ENCODE measurements at regions not wholly inside any gene's neighbourhood (a gene's known extent, or its start where the extent isn't known, plus 50 kb on each side); places are given as distances from the start of the nearest gene placed in this dataset.

DNA sequence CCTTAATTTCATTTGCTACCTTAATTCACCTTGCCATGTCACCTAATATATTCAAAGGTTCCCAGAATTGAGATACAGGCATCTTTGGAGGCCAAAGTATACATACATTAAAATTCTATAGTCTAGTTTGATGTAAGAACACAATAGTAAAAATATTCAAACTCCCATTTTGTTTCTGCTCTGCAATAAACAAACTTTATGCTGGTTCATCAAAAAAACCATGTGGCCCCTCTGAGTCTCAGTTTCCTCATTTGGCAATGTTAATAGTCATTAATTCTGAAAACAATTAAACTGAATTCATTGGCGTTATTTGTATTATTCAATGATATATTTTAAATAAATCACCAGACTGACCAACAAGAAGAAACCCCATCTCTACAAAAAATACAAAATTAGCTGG lies 639.4 kb upstream of the INTU start:
- DNase-seq (ENCODE audit: low spot score) = no peak
- Histone ChIP-seq H3K79me2 (ENCODE audit: insufficient read depth, low read length) (no peaks in the 10 kb centered on the region), H3K4me1 (ENCODE audit: insufficient read depth, low read length) (no peaks in the 10 kb centered on the region), H3K4me3 (replicated peaks in 1 of 3; ENCODE audit: insufficient read depth in 1 of 3, low read depth in 2 of 3, low read length in 3 of 3) (no peak overlapping the region), H4K20me1 (ENCODE audit: insufficient read depth, low read length) (no peaks in the 10 kb centered on the region), H3K9me3 (ENCODE audit: low read length) (peaks cover 9% of the 10 kb centered on the region; the same call in 1 of the 2 replicates), H3K27me3 (ENCODE audit: control insufficient read depth in 1 of 2, insufficient read depth in 2 of 2, low read length in 2 of 2) (no peaks in the 10 kb centered on the region), H2AFZ (ENCODE audit: low read length) (no peak overlapping the region), H3K9ac (ENCODE audit: insufficient read depth, low read depth, low read length) (no peak overlapping the region), H3K36me3 (replicated peaks in 1 of 2; ENCODE audit: control insufficient read depth in 1 of 2, insufficient read depth in 2 of 2, low read length in 2 of 2) (no peaks in the 10 kb centered on the region), H3K4me2 (ENCODE audit: low read depth, low read length) (no peak overlapping the region), H3K27ac (ENCODE audit: extremely low read length, insufficient read depth, low read length) (no peak overlapping the region)
- ATAC-seq = no peak
- WGBS (ENCODE audit: low lambda C conversion rate) = 0% methylated on average over 1 of the region's 1 CpG
- no TSS peak for BruUV-seq (replicated peaks)
- intact Hi-C loops (cut with micrococcal nuclease; ENCODE audit: unreplicated experiment) (no loop called here), in situ Hi-C loops (cut with HindIII; ENCODE audit: extremely low pct_ligation_motif_present, low pct_unique_long_range_greater_than_20kb) (no loop called here)
- POLR2A ChIA-PET = no interaction called here
- CTCF ChIA-PET (ENCODE audit: low intra/inter-chr PET ratio, low total read pairs) = no interaction called here
- FAIRE-seq = no peak
- TF ChIP-seq MTF2 (CRISPR knock-in tag; IDR thresholded peaks at IDR 0.05; ENCODE audit: borderline replicate concordance) (no peak), MAFK (conservative IDR thresholded peaks at IDR 0.05 in 1 of 2, IDR thresholded peaks at IDR 0.05 in 1 of 2; ENCODE audit: low read length in 2 of 2) (peak; percentile 47 to 66; a peak in 3 of 4 replicates), MEIS2 (CRISPR knock-in tag; IDR thresholded peaks at IDR 0.05) (no peak), MAFF (IDR thresholded peaks at IDR 0.05; ENCODE audit: low read depth, low read length) (peak; percentile 33; the same call in 1 of the 2 replicates), ISL2 (CRISPR knock-in tag; IDR thresholded peaks at IDR 0.05) (no peak), CAMTA2 (CRISPR knock-in tag; IDR thresholded peaks at IDR 0.05; ENCODE audit: borderline replicate concordance) (no peak), SOX13 (IDR thresholded peaks at IDR 0.05) (no peak), SOX13 (CRISPR knock-in tag; conservative IDR thresholded peaks at IDR 0.05 in 1 of 2, IDR thresholded peaks at IDR 0.05 in 1 of 2) (no peak), MYC (CRISPR knock-in tag; IDR thresholded peaks at IDR 0.05; ENCODE audit: borderline replicate concordance) (no peak)
- TF ChIP-seq, protein P1, sequence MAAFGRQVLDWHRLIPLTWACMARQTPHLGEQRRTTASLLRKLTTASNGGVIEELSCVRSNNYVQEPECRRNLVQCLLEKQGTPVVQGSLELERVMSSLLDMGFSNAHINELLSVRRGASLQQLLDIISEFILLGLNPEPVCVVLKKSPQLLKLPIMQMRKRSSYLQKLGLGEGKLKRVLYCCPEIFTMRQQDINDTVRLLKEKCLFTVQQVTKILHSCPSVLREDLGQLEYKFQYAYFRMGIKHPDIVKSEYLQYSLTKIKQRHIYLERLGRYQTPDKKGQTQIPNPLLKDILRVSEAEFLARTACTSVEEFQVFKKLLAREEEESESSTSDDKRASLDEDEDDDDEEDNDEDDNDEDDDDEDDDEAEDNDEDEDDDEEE (CRISPR knock-in tag; IDR thresholded peaks at IDR 0.05) = no peak
- TF ChIP-seq, protein P2, sequence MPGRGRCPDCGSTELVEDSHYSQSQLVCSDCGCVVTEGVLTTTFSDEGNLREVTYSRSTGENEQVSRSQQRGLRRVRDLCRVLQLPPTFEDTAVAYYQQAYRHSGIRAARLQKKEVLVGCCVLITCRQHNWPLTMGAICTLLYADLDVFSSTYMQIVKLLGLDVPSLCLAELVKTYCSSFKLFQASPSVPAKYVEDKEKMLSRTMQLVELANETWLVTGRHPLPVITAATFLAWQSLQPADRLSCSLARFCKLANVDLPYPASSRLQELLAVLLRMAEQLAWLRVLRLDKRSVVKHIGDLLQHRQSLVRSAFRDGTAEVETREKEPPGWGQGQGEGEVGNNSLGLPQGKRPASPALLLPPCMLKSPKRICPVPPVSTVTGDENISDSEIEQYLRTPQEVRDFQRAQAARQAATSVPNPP (CRISPR knock-in tag; IDR thresholded peaks at IDR 0.05) = no peak
- TF ChIP-seq, protein P3, sequence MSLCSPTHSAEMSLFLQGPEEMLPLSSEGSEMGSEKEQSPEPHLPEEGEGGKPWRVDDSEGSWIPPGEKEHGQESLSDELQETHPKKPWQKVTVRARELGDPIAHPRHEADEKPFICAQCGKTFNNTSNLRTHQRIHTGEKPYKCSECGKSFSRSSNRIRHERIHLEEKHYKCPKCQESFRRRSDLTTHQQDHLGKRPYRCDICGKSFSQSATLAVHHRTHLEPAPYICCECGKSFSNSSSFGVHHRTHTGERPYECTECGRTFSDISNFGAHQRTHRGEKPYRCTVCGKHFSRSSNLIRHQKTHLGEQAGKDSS (CRISPR knock-in tag; IDR thresholded peaks at IDR 0.05; ENCODE audit: borderline replicate concordance, low read depth) = no peak
